ELR (cell line): ENCODE measurements at regions not wholly inside any gene's neighbourhood (a gene's known extent, or its start where the extent isn't known, plus 50 kb on each side); places are given as distances from the start of the nearest gene placed in this dataset.

ENCODE experiments used
- DNase-seq: peaks from one replicate; pipeline ENCODE4 v3.0.0-alpha.2; 2015; ENCODE audit warnings: low read depth

- DNase-seq = no peak
Observed at GRCh38 chr2:120548627-120549608, 186.8 kb upstream of the GLI2 start.

DNA sequence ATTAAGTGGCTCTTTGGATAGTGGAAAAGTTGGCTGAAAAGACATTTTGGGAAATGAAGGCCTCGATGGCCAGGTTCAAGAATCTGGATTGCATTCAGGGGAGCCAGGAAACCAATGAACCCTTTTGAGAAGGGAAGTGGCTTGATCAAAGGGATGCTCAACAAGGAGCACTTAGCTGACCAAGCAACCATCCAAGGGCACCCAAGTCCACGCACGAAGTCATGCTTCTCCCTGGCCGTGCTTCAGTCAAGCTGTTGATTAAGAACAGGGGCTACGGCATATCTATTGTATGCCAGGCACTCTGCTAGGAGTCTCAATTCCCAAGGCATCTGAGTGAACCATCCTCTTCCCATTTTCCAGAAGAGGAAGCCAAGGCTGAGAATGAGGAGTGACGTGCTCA lies 185.8 kb upstream of the GLI2 start:
- no peak for DNase-seq

DNA sequence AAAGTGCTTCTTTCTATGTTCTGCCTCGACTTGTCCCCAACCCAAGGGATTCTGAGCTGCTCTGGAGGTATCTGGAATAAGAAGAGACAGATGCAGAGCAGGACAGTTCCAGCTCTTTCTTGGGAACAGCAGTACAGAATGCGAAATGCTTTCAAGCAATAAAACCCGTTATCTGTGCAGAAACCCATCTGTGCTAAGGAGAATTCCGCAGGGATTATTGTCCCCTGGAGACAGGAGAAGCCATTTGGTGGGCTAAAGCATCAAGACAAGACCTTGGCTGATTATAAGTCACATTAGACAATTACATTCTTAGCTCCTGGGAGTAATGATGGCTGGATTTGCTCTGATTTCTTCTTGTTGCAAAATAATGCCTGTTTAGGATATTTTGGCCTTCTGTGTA lies 185.4 kb upstream of the GLI2 start:
- no peak for DNase-seq

GRCh38 chr2:120550893-120551446 lies 184.7 kb upstream of the GLI2 start:
- no peak for DNase-seq

DNA sequence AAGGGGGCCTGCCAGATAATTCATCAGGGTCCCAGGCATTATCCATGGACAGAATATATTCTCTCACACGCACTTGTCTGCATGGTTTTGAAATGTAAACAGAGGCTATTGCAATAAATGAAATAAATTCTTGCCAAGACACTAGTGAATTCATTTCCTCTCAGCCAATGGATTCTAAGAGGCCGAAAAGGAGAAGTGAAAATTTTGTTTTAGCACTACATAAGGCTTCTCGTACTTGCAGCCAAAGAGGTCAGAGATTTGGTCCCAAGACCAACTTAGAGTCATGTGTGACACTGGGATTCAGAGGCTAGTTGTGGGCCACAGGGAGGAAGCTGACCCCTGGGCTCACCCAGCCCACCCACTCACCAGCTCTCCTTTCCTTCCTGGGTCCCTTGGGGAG lies 184.1 kb upstream of the GLI2 start:
- no peak for DNase-seq

DNA sequence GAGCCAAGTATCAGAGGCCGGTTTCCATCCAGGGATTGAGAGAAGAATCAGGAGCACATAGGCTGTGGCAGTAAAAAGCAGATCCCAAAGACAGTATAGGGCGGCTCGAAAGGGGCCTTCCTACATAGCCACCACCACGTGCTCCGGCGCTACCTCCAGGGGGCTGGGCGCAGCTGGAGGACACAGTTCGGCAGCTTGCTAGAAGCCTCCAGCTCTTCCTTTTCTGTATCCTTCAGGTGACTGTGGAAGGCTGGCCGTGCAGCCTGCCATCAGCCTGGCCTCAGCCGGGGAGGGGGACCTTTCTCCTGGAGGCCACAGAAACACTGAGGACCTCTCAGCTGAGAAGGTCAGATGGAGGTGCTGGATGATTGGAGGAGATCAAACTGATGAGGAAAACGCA lies 183.6 kb upstream of the GLI2 start:
- no peak for DNase-seq

DNA sequence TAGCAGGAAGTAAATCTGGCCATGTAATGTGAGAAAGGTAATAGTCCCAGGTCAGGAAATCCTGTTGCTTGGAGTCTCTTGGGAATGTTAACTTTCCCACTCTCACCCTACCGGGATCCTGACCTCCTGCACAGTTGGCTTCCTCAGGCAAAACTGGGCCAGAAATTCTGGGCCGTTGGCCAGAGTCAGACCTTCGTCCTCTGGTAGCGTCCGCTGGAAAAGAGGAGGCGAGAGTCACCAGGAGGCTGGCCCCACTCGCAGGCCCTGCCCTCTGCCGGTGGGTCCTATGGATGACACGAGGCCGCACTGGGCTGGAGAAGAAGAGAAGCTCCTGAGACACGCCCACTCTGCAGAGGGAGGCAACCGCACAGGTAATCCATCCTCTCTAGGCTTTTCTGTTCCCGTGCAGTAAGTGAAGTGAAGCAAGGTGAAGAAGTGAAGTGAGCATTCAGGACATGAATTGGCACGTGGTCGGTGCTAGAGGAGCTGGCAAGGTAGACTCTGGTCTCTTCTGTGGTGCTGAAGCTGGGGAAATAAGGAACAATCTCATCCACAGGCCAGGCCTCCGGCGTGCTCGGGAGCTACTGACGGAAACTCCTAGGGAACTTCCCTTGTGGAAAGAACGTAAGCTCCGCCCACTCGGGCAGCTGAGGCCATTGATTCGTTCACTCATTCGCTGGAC lies 182.7 kb upstream of the GLI2 start:
- peak; percentile 32 for DNase-seq

DNA sequence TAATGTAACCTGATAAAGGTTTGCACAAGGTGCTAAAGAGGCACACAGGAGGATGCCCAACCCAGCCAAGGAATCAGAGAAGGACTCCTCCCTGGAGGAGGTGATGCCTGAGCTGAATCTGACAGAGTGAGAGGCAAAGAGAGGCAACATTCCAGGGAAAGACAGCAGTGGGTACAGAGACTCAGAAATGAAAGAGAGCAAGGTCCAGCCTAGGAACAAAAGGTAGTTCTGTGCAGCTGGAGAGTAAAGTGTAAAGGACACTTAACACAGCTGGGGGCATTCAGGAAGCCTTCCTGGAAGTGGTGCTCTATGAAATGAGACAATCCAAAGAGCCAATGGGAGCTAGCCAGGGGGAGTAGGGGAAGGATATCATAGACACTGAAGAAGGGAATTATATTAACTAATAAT lies 181.0 kb upstream of the GLI2 start:
- no peak for DNase-seq

GRCh38 chr2:120555092-120555491 lies 180.6 kb upstream of the GLI2 start:
- DNase-seq = no peak

DNA sequence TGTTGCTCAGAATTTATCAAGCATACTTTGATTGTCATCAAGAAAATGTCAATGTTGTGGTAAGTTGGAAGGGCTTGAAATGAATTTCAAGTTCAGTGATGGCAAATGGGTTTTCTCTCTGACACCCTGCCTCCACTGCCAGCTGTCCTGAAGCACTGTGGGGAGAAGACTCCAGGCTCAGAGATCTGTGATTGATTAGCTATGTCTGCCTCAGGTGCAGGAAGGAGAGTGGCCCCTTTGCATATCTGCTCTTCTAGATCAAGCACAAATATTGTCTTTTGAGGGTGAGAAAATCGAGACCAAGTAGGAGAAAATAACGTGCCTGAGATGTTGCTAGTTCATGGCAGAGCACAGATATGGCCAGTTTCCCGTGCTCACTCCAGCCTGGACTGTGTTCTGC lies 178.8 kb upstream of the GLI2 start:
- DNase-seq = no peak

GRCh38 chr2:120558847-120559246 lies 176.8 kb upstream of the GLI2 start:
- no peak for DNase-seq

DNA sequence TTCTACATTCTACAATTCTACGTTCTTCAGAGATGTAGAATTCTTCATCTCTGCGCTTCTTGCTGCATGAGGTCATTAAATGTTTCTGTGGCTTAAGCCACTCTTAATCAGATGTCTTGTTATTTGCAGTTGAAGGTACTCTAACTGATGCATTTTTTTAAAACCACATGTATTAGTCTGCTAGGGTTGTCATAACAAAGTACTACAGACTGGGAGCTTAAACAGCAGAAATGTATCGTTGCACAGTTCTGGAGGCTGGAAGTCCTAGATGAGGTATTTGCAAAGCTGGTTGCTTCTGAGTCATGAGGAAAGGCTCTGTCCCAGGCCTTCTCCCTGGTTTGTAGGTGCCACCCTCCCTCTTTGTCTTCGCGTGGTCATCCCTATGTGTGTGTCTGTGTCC lies 176.3 kb upstream of the GLI2 start:
- DNase-seq = peak; percentile 97

- DNase-seq = no peak
Observed at GRCh38 chr2:120560330-120560729, 175.3 kb upstream of the GLI2 start.

- no peak for DNase-seq
Observed at GRCh38 chr2:120561379-120562035, 174.2 kb upstream of the GLI2 start.

DNA sequence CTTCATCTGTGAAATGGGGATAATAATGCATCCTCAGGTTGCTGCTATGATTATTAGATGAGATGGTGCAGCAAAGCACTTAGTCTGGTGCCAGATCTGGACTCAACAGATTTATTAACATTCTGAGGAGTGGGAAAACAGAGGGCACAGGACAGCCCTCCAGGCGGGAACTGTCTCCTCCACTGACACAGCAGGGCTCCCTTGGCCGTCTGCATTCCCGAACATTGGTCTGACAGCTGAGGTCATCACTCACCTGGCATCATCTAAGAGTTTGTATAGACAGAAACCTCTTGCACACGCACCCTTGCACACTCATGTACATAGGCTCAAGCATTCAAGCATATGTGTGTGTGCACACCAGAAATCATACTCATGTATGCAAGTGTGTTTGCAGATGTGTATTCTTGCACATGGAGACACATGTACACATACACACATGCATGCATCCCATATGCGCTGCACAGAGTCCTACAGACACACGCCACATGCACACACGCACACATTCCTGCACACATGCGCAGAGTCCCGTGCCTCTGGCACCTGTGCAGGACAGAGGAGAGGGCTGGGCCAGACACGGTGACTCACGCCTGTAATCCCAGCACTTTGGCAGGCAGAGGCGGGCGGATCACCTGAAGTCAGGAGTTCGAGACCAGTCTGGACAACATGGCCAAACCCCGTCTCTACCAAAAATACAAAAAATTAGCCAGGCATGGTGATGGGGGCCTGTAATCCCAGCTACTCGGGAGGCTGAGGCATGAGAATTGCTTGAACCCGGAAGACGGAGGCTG lies 173.3 kb upstream of the GLI2 start:
- DNase-seq = no peak

- DNase-seq = no peak
Observed at GRCh38 chr2:120563616-120564015, 172.1 kb upstream of the GLI2 start.

GRCh38 chr2:120564213-120565094 lies 171.2 kb upstream of the GLI2 start:
- no peak for DNase-seq

DNA sequence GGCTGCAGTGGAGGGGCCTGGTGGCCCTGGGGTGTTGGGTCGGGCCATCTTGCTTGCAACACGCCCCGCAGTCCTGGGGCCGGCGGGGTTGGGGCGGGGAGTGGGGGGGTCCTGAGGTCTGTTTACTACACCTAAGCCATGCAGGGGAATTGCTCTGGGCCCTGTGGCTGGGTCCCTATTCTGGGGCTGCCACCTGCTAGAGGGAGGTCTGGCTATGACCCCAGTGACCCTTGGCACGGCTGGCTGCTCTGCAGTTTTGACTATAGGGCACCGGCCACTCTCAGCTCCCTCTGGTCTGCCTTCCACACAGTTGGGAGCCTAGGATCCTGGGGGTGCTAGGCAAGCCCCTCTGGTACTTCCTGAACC lies 170.6 kb upstream of the GLI2 start:
- no peak for DNase-seq

GRCh38 chr2:120565929-120566328 lies 169.7 kb upstream of the GLI2 start:
- no peak for DNase-seq

GRCh38 chr2:120566331-120567035 lies 169.2 kb upstream of the GLI2 start:
- no peak for DNase-seq
